NB4 (cell line): ENCODE measurements at regions not wholly inside any gene's neighbourhood (a gene's known extent, or its start where the extent isn't known, plus 50 kb on each side); places are given as distances from the start of the nearest gene placed in this dataset.

ENCODE experiments used
- CTCF ChIP-seq: IDR thresholded peaks from one replicate; pipeline ENCODE4 v1.5.1; 2012; ENCODE audit warnings: low read depth, low read length
- POLR2A ChIP-seq: IDR thresholded peaks from 2 replicates; pipeline ENCODE4 v1.6.1; 2011; ENCODE audit warnings: mild to moderate bottlenecking; ENCODE audit not compliant: insufficient read length; ENCODE audit errors: extremely low read depth

DNA sequence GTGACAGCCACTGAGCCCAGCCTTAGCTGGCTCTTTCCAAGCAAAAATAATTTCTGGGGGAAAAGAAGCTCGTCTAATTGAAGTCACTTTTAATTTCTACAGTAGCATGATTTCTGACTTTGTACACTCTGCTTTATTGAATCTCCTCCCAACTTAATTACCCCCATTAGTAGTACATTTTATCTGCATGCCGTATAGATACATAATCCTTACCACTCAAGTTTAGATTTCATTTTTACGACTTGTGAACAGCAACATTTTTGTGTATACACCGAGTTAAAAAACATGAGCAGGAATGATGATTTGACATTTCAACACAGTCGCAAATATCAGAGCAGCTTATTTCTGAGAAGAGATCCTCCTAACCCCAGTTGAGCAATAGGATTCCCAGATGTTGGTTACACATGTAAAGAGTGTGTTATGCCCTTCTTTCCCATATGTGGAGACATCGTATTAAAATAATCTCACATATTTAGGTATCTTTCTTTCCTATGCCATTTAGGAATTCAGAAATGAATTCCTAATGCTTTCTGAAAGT lies 127.3 kb upstream of the MTHFD1L start:
- TF ChIP-seq CTCF: no peak
- no peak for TF ChIP-seq POLR2A
